HUDEP-2 (cell line): ENCODE measurements at regions not wholly inside any gene's neighbourhood (a gene's known extent, or its start where the extent isn't known, plus 50 kb on each side); places are given as distances from the start of the nearest gene placed in this dataset.

Experiments used
- DNase-seq, 76 experiments: peaks; one replicate each; lab custom pipeline; 2025; ENCODE audit not compliant: unreplicated experiment in 76 of 76; lab: John Stamatoyannopoulos, UW

GRCh38 chr10:61319386-61320256, 133.6 kb downstream of the TMEM26 start:
- DNase-seq, result no peak

- DNase-seq, result no peak
Measured at GRCh38 chr10:61318429-61318828, 134.8 kb downstream of the TMEM26 start.

- DNase-seq, result no peak
Measured at GRCh38 chr10:61317706-61318105, 135.5 kb downstream of the TMEM26 start.

GRCh38 chr10:61316676-61317265, 136.4 kb downstream of the TMEM26 start:
- DNase-seq, result no peak

- DNase-seq, result no peak
Measured at GRCh38 chr10:61314273-61314672, 138.9 kb downstream of the TMEM26 start.

- no peak for DNase-seq
Measured at GRCh38 chr10:61313460-61313859, 139.7 kb downstream of the TMEM26 start.

- DNase-seq, result no peak
Measured at GRCh38 chr10:61304746-61305145, 148.4 kb downstream of the TMEM26 start.

- DNase-seq, result no peak
Measured at GRCh38 chr10:61302124-61302523, 151.1 kb downstream of the TMEM26 start.

GRCh38 chr10:61301575-61301974, 151.6 kb downstream of the TMEM26 start:
- no peak for DNase-seq

GRCh38 chr10:61299841-61300240, 153.3 kb downstream of the TMEM26 start:
- no peak for DNase-seq

GRCh38 chr10:61299156-61299555, 154.0 kb downstream of the TMEM26 start:
- DNase-seq, result no peak

- no peak for DNase-seq
Measured at GRCh38 chr10:61298194-61298593, 155.0 kb downstream of the TMEM26 start.

GRCh38 chr10:61296161-61296560, 157.0 kb downstream of the TMEM26 start:
- DNase-seq, result no peak

GRCh38 chr10:61294131-61294530, 159.1 kb downstream of the TMEM26 start:
- DNase-seq, result no peak

- DNase-seq, result no peak
Measured at GRCh38 chr10:61289813-61290212, 163.4 kb downstream of the TMEM26 start.

- DNase-seq, result no peak
Measured at GRCh38 chr10:61286686-61287085, 166.5 kb downstream of the TMEM26 start.

GRCh38 chr10:61285749-61286148, 167.4 kb downstream of the TMEM26 start:
- DNase-seq, result no peak

- peak in 16 of 76 experiments; percentile 1 to 34 (median 11) for DNase-seq
Measured at GRCh38 chr10:61284222-61284890, 168.8 kb downstream of the TMEM26 start.

GRCh38 chr10:61283481-61284221, 169.5 kb downstream of the TMEM26 start:
- no peak for DNase-seq

GRCh38 chr10:61283066-61283465, 170.1 kb downstream of the TMEM26 start:
- no peak for DNase-seq

- DNase-seq, result no peak
Measured at GRCh38 chr10:61280303-61280702, 172.9 kb downstream of the TMEM26 start.
